OCI-LY1 (cell line): ENCODE measurements at regions not wholly inside any gene's neighbourhood (a gene's known extent, or its start where the extent isn't known, plus 50 kb on each side); places are given as distances from the start of the nearest gene placed in this dataset.

ENCODE experiments used
- EZH2 ChIP-seq: fragments of 200-600 bp; sonication (generic), shearing (Covaris generic); IDR thresholded peaks from 2 replicates; pipeline ENCODE4 v1.8.0; 2017; ENCODE audit warnings: borderline replicate concordance, mixed run types, mild to moderate bottlenecking, antibody characterized with exemption, low read length, moderate library complexity, mixed read lengths
- TF ChIP-seq, protein P1 (sequence below): fragments of 200-600 bp; sonication (generic), shearing (Covaris generic); IDR thresholded peaks from 2 replicates; pipeline ENCODE4 v1.5.1; 2017; ENCODE audit warnings: mild to moderate bottlenecking, antibody characterized with exemption, low read length, moderate library complexity, mixed read lengths

GRCh38 chr18:29056800-29057199 lies 879.9 kb upstream of the CDH2 start:
- TF ChIP-seq EZH2, result no peak
- TF ChIP-seq, protein P1, sequence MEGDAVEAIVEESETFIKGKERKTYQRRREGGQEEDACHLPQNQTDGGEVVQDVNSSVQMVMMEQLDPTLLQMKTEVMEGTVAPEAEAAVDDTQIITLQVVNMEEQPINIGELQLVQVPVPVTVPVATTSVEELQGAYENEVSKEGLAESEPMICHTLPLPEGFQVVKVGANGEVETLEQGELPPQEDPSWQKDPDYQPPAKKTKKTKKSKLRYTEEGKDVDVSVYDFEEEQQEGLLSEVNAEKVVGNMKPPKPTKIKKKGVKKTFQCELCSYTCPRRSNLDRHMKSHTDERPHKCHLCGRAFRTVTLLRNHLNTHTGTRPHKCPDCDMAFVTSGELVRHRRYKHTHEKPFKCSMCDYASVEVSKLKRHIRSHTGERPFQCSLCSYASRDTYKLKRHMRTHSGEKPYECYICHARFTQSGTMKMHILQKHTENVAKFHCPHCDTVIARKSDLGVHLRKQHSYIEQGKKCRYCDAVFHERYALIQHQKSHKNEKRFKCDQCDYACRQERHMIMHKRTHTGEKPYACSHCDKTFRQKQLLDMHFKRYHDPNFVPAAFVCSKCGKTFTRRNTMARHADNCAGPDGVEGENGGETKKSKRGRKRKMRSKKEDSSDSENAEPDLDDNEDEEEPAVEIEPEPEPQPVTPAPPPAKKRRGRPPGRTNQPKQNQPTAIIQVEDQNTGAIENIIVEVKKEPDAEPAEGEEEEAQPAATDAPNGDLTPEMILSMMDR, result no peak
